HG03469 (cell line): ENCODE measurements at regions not wholly inside any gene's neighbourhood (a gene's known extent, or its start where the extent isn't known, plus 50 kb on each side); places are given as distances from the start of the nearest gene placed in this dataset.
"Not testable (repeated sequence)": the region's sequence is repeated elsewhere in the genome, so short reads cannot be mapped to it uniquely, and the experiment has no call there.

Experiments
- ATAC-seq: cut with Tn5 transposase; IDR thresholded peaks from one replicate; pipeline ENCODE4 v1.9.1; 2021; ENCODE audit warnings: mild to moderate bottlenecking, moderate library complexity, moderate number of reproducible peaks; ENCODE audit not compliant: unreplicated experiment

DNA sequence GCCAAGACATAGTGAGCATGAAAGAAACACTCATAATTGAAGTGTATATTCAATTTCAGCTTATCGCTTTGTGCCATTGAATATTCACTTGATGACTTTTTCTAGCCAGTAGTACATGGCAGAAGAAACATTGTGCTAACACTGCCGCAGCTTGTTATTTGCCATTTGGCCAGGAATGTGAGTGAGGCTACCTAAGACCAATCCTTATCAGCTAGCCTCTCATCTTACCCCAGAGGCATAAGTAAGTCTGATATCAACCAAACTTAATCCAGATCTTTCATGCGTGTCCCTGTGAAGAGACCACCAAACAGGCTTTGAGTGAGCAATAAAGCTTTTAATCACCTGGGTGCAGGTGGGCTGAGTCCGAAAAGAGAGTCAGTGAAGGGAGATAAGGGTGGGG lies 586.0 kb upstream of the MBL2 start:
- ATAC-seq = no peak

DNA sequence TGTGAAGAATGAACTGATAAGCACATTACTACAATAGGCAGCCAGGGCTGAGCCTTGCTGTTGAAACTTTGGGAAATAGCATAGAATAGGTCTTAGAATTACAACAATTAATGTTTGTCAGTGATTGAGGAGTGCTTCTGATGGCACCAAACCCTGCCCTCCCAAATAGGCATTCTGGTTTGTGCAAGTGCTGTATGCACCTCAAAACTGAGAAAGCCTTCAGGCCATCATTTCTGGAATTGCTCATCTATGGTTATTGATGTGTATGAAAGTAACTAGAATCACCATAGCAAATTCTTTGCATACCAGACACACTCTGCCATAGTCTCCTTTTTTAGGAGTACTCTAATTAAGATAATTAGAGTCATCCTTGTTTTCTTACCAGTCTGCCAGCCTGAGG lies 585.0 kb upstream of the MBL2 start:
- ATAC-seq = no peak

DNA sequence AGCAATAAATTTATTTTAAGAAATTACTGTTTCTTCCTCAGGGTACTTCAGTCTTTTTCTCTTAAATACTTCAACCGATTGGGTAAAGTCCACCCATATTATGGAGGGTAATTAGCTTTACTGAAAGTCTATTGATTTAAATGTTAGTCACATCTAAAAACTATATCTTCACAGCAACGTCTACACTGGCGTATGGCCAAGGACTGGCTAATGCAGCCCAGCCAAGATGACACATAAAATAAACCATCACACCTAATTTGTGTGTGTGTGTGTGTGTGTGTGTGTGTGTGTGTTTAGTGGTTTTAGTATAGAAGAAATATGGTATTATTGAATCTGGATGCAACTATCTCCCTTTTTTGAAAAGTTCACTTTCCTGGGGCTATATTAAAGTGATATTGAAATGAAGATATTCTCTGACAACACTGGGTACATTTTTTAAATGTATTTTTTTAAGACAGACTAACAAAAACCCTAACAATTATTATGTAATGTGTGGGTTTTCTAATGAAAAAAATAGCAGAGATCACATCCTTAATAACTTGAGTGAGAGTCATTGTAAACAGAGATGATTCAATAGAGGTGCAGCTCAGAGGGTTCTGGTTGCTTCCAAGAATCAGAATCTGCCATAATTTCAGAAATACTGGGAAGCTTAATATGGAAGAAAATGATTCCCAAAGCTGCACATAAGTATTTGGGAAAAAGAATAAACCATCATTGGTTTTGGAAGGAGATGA lies 584.2 kb upstream of the MBL2 start:
- no peak for ATAC-seq

DNA sequence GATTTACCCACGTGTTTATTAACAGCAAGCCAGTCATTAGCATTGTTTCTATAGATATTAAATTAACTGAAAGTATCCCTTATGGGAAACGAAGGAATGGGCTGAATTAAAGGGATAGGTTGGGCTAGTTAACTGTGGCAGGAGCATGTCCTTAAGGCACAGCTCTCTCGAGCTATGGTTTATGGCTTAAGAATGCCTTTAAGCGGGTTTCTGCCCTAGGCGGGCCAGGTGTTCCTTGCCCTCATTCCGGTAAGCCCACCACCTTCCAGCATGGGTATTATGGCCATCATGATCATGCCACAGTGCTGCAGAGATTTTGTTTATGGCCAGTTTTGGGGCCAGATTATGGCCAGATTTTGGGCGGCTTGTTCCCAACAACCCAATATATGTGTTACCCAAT lies 569.9 kb upstream of the MBL2 start:
- not testable (repeated sequence) for ATAC-seq

DNA sequence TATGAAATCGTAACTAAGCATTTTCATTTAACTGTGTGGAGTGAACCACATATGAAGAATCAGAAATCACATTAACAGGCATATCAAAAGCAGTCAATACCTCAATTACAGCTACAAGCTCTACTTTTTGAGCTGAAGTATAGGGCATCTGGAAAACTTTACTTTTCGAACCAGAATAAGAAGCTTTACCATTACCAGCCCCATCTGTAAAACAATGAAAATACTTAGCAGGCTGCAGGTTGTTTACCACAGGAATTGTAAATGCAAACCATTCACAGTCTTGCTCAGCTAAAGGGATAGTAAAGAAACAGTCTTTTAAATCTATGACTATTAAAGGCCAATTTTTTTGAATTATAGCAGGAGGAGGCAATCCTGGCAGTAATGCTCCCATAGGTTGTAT lies 565.6 kb upstream of the MBL2 start:
- not testable (repeated sequence) for ATAC-seq

DNA sequence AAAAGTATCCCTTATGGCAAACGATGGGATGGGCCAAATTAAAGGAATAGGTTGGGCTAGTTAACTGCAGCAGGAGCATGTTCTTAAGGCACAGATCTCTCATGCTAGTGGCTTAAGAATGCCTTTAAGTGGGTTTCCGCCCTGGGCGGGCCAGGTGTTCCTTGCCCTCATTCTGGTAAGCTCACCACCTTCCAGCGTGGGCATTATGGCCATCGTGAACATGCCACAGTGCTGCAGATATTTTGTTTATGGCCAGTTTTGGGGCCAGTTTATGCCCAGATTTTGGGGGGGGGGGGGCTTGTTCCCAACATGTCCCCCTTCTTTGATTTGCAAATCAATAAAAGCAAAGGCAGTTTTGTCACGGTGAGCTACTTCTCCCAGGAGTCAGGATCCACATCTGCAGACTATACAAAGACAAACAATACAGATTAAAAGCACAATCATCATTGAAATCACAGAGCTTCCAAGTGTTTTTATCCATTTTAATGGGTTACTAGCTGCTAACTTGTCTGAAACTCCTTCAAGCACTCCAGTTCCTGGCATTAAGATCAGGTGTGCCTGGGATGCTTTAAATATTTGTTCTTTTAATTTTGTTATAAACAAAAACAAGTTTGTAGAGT lies 563.3 kb upstream of the MBL2 start:
- ATAC-seq = not testable (repeated sequence)

DNA sequence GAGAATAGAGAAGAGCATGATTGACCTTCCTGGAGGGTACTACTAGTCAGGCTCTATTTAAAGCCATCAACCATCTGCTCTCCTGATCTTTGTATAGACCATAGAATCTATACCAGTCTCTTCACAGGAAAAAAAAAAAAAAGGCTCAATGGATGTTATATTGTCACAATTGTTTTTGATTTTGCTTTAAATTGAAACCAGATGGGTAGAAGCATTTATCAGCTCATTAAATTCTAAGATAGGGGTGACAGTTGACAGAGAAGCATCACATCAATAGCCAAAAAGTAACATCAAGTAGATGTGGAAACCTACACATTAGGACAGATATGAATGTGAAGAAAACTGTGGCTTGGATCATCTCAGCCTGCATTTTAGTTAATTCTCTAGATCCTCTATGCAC lies 558.9 kb upstream of the MBL2 start:
- ATAC-seq = no peak

DNA sequence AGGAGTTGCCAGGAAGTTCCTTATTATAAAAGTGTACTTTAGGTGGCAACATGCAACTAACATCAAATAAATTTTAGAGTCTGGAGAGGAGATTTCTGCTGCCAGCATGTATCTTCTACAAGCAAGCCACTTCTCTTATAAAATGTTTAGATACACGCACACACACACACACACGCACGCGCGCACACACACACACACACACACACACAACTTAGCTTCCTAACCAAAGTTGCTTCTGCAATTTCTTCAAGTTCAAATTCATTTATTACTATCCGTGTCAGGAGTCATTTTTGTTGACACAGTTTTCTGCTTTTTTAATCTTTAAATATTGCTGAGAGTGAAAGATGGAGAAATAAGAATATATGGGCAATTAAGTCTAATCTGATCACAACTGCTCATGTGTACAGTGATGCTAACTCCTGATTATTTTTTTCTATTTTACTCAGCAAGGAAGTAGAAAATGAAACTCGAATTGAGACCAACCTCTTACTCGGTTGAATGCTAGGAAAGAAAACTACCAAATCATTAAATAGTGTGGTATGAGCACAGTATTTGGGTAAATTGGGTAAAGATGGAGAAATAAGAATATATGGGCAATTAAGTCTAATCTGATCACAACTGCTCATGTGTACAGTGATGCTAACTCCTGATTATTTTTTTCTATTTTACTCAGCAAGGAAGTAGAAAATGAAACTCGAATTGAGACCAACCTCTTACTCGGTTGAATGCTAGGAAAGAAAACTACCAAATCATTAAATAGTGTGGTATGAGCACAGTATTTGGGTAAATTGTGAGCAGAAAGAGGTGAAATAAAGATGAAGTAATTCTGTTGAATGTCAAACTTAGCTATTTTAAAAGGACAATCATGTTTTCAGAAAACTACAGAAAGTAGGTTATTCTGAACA lies 554.1 kb upstream of the MBL2 start:
- ATAC-seq = not testable (repeated sequence)

DNA sequence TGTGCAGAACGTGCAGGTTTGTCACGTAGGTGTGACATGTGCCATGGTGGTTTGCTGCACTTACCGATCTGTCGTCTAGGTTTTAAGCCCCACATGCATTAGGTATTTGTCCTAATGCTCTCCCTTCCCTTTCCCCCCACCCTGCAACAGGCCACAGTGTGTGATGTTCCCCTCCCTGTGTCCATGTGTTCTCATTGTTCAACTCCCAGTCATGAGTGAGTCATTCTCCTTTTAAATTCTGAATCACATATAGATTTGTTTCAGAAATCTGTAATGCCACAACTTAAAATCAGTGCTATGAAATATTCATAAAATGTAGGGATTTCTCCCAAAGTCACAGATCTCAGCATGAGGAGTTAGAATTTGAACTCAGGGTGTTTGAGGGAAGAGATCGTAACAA lies 552.5 kb upstream of the MBL2 start:
- ATAC-seq = no peak

DNA sequence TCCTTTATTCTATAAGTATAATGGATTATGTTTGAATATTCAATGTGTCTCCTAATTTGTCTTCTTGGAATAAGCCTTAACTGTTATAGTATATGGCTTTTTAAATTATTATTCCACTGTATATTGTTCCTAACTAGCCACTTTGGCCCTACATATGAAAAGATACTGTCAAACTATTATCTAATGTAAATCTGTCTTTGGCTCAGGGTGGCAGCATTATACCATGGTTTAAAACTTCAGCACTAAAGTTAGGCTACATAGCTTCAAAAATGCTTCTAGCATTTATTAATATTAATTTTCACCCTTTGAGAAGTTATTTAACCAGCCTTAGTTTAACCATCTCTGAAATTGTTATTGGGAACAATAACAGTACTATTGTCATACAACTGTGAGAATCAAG lies 543.1 kb upstream of the MBL2 start:
- no peak for ATAC-seq

DNA sequence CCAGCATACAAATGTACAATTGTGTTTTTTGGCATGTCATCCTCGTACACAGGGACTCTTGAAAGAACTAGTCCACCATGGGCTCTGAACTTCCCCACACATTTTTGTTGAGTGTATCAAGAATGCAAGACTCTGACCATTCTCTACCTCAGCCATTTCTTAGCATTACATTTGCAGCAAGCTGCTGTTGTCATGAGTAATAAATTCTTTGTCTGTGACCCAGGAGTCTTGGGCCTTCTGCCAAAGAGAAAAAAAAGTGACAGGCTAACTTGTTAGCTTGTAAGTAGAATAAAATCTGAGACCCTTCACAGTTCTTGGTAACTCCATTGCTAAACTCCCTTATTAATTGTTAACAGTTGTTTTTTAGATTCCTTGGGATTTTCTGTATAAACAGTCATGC lies 542.3 kb upstream of the MBL2 start:
- no peak for ATAC-seq

DNA sequence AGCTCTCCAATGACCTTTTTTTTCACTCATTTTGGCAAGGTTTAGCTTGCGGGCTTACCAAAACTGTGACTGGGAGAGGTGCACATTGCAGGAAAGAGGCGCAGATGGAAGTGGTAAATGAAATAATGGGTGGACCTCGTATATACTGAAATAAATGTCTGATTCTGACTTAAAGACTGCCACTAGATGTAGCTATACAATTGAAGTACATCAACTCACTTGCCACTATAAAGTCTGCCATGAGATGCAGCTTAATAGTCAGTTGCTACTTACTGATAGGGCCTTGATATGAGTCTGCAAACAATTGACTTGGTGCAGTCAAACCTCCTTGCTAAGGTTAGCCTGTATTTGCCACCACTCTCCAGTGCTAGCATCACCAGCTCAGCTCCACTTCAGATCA lies 525.9 kb upstream of the MBL2 start:
- no peak for ATAC-seq

DNA sequence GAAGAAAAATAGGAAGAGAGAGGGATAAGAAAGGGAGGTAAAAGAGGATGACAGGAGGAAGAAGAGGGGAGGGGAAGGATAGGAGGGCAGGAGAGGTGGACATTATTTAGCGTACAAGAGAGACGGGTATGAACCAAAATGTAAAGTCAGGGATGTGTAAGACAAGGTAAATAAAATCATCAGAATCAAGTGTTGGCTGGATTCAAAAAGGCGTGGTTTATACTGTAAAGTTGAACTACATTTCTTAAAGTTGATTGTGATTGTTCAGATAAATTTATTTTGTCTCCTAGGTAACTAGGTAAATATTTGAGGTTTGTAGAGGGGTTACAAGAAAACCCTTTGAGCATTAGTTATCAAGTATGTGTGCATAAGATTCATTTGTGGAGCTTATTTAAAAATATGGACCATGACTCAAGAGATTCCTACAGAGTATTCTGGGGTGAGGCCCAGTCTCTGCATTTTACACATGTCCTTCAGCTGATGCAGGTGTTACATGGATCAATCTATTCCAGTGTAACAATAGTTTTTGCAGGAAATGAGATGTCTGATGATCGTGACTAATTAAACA lies 512.1 kb upstream of the MBL2 start:
- no peak for ATAC-seq

DNA sequence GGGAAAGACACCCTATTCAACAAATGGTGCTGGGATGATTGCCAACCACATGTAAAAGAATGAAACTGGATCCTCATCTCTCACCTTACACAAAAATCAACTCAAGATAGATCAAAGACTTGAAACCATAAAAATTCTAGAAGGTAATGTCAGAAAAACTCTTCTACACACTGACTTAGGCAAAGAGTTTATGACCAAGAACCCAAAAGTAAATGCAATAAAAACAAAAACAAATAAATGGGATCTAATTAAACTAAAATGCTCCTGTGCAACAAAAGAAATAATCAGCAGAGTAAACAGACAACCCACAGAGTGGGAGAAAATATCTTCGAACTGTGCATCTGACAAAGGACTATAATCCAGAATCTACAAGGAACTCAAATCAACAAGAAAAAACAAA lies 504.2 kb upstream of the MBL2 start:
- no peak for ATAC-seq

DNA sequence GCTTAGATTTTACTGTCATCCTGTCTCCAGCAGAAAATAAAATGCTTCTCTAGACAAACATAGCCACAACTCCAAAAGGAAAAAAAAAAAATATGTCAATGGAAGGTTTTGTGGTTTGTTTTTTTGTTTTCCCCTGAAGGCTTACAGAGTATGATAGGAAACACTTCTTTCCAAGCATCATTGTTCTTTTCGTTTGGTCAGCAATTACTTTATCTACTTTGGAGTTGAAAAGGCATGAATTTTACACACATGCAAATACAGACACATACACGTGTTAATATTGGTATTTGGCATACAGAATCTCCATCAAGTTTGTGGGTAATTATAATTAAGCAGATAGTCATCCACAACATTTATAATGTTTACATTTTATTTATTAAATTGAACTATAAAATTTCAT lies 496.9 kb upstream of the MBL2 start:
- ATAC-seq = no peak

DNA sequence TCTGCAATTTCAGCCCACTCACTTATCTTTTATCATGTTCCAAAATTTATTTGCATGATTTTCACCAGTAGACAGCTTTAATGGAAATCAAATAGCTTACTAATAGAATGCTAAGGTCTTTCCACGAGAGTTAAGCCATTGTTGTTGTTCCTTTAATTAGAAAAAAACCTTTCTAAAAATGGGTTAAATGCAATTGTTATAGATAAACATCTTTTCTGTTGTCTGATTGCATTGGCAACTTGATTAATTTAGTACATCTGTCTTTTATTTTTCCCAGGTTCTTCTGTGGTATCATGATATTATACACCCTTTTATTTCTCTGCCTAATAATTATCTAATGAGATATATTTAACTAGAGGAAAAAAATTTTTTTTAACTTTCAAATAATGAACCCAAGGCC lies 487.6 kb upstream of the MBL2 start:
- ATAC-seq = no peak

DNA sequence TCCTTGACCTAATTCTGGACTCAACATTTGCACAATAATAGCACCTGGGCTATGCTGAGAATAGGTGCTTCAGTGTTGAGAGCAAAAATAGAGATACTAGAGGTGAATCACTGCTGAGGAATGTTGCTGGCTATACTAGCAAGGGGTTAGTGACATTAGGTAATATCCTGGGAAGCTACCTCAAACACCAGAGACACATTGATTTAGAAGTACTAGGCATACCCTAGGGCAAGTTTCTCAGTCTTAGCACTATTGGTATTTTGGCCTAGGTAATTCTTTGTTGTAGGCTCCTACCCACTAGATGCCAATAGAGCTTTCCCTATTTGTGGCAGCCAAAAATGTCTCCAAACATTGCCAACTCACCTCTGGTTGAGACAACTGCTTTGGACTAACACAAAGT lies 484.0 kb upstream of the MBL2 start:
- no peak for ATAC-seq

DNA sequence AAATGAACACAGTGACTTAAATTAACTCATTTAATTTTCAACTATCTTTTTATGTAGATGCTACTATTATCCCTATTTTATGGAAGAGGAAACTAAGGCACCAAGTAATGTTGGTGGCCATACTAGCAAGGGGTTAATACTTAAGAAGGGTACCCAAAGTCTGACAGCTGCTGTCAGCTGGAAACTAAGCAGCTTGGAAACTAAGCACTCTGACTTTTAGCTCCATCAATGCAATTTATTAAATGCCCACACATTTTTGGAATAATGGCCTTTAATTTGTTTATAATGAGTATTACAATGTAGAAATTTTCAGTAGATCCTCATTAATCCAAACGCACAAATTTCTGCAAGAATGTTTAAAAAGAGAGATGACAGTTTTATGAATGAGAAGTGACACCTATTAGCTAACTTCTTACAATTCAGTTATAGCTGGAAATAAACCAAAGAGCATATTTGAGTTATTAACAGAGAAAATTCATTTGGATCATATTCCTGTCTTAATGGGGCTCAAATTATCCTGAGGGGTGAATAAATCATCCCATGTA lies 483.1 kb upstream of the MBL2 start:
- no peak for ATAC-seq

DNA sequence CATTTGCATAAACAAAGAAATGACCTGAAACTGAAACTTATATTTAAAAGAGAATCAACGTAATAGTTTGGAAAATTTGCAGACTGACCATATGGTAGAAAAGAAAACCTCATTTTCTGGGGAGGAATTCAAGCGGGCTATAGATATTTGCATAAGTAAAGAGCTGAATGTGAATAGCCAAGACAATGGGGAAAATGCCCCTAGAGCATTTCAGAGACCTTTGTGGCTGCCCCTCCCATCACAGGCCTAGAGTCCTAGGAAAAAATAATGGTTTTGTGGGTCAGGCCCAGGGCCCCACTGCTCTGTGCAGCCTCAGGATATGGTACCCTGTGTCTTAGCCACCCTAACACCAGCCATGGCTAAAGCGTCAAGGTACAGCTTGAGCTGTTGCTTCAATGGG lies 480.6 kb upstream of the MBL2 start:
- ATAC-seq = no peak

DNA sequence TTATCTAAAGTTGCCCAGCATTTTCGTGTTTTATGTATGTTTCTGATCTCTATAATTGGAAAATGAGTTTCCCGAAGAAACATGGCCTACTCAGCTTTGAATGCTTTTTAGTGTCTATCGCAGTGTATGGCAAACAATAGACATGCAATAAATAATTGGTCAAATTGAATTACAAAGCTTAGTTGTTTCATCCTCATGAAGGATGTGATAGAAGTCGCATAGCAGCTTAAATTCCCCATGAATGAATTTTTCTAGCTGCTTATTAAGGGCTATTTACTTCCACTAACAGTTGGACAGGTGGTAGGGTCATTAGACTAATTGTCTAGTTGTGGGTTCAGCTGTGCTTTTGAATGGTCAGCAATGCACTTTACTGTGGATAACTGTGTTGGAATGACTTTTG lies 467.3 kb upstream of the MBL2 start:
- ATAC-seq = no peak

DNA sequence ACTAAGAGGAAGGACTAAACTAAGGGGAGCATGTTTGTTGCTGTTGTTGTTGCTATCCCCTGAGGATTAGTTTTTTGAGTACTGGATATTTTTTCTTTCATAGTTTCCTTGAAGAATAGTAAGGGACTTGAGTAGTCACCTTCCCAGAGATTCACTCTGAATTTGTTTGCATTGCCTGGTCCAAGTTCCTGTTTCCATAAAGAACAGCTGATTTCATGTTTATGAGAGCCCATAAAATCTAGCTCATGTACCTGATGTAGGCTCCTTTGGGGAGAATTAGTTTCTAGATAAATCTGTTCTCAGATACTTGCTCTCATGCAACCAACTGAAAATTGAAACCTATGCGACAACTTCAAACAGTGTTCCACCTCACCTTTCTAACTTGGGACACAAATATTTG lies 464.4 kb upstream of the MBL2 start:
- no peak for ATAC-seq
